ENCODE measurements at regions not wholly inside any gene's neighbourhood (a gene's known extent, or its start where the extent isn't known, plus 50 kb on each side); places are given as distances from the start of the nearest gene placed in this dataset.

GRCh38 chr2:7835151-7835550 is 846.7 kb upstream of the ID2 start:
- no TSS peak for BruUV-seq (replicated peaks)
- TF ChIP-seq REST (IDR thresholded peaks at IDR 0.05; ENCODE audit: low read depth) (no peak), MAX (IDR thresholded peaks at IDR 0.05) (no peak), CBX3 (IDR thresholded peaks at IDR 0.05; ENCODE audit: low read depth) (no peak), SRF (IDR thresholded peaks at IDR 0.05; ENCODE audit: low read depth) (no peak), SIN3A (IDR thresholded peaks at IDR 0.05; ENCODE audit: low read depth) (no peak), ELF1 (IDR thresholded peaks at IDR 0.05; ENCODE audit: borderline replicate concordance, low read depth) (no peak), FOSL1 (IDR thresholded peaks at IDR 0.05; ENCODE audit: low read depth) (no peak), ATF3 (IDR thresholded peaks at IDR 0.05) (no peak), TCF7L2 (IDR thresholded peaks at IDR 0.05; ENCODE audit: borderline replicate concordance, extremely low read depth, insufficient read depth, insufficient read length) (no peak), POLR2A (IDR thresholded peaks at IDR 0.05; ENCODE audit: borderline replicate concordance, extremely low read depth, insufficient read depth, insufficient read length) (no peak), YY1 (IDR thresholded peaks at IDR 0.05; ENCODE audit: extremely low read depth, insufficient replicate concordance, low read depth, low read length) (no peak), RAD21 (IDR thresholded peaks at IDR 0.05; ENCODE audit: low read depth) (no peak), CTCF (IDR thresholded peaks at IDR 0.05 in 2 of 3, conservative IDR thresholded peaks at IDR 0.05 in 1 of 3; ENCODE audit: borderline replicate concordance in 1 of 3, insufficient read depth in 1 of 3, low read depth in 2 of 3, low read length in 2 of 3) (no peak), JUND (IDR thresholded peaks at IDR 0.05) (no peak)
- no peaks in the 10 kb centered on the region for H3K9me2 ChIP-seq (ENCODE audit: insufficient read depth)
- H3K9ac ChIP-seq (ENCODE audit: low read length): no peak overlapping the region
- intact Hi-C loops (cut with micrococcal nuclease): no loop called here
- no peak overlapping the region for H3K27ac ChIP-seq (ENCODE audit: low read depth, low read length)
- DNase-seq (ENCODE audit: low read depth, low spot score) (no peak), ATAC-seq (no peak)
- H4K20me1 ChIP-seq (ENCODE audit: insufficient read depth): no peaks in the 10 kb centered on the region
- POLR2A ChIA-PET: no interaction called here
- RAD21 ChIA-PET (ENCODE audit: low non-redundant PET in 1 of 2, low total read pairs in 2 of 2, uncharacterized antibody in 2 of 2, unreplicated experiment in 2 of 2): no interaction called here
- H3K9me3 ChIP-seq (ENCODE audit: control insufficient read depth in 1 of 2, insufficient read depth in 1 of 2, low read depth in 1 of 2, low read length in 2 of 2): no peaks in the 10 kb centered on the region
- no peaks in the 10 kb centered on the region for H3K36me3 ChIP-seq (ENCODE audit: control insufficient read depth in 1 of 2, insufficient read depth in 2 of 2, low read length in 2 of 2)
- no peaks in the 10 kb centered on the region for H3K79me2 ChIP-seq (ENCODE audit: insufficient read depth, low read length)
- H2AFZ ChIP-seq (ENCODE audit: low read depth, low read length, poor library complexity, severe bottlenecking): no peak overlapping the region
- no peaks in the 10 kb centered on the region for H3K4me1 ChIP-seq (ENCODE audit: control insufficient read depth in 1 of 2, insufficient read depth in 2 of 2, low read length in 2 of 2)
- CTCF ChIA-PET: no interaction called here
- H3K4me3 ChIP-seq (replicated peaks in 1 of 2; ENCODE audit: low read depth in 1 of 2, low read length in 2 of 2): no peak overlapping the region
- H3K4me2 ChIP-seq (ENCODE audit: low read length): no peak overlapping the region
- H3K27me3 ChIP-seq (ENCODE audit: insufficient read depth, low read length): peaks cover 7% of the 10 kb centered on the region
